WTC11 (cell line): ENCODE measurements at regions not wholly inside any gene's neighbourhood (a gene's known extent, or its start where the extent isn't known, plus 50 kb on each side); places are given as distances from the start of the nearest gene placed in this dataset.

ENCODE experiments used
- ELF4 ChIP-seq: sonication (generic); formaldehyde crosslinking; IDR thresholded peaks from 2 replicates; pipeline ENCODE4 v1.8.1; 2022; ENCODE audit warnings: low read depth, mild to moderate bottlenecking, moderate library complexity, missing genetic modification reagents
- MXD4 ChIP-seq: fragments of 250-450 bp; sonication (Bioruptor Pico); IDR thresholded peaks from 2 replicates; pipeline ENCODE4 v1.8.0; 2021; ENCODE audit warnings: mild to moderate bottlenecking, moderate library complexity, borderline replicate concordance
- SP1 ChIP-seq: sonication (generic); formaldehyde crosslinking; conservative IDR thresholded peaks from 2 replicates; pipeline ENCODE4 v1.8.1; 2022; ENCODE audit warnings: missing genetic modification reagents
- TF ChIP-seq, protein P1 (sequence below): fragments of 200-600 bp; IDR thresholded peaks from 2 replicates; pipeline ENCODE4 v1.8.0; 2022; ENCODE audit warnings: antibody characterized with exemption

DNA sequence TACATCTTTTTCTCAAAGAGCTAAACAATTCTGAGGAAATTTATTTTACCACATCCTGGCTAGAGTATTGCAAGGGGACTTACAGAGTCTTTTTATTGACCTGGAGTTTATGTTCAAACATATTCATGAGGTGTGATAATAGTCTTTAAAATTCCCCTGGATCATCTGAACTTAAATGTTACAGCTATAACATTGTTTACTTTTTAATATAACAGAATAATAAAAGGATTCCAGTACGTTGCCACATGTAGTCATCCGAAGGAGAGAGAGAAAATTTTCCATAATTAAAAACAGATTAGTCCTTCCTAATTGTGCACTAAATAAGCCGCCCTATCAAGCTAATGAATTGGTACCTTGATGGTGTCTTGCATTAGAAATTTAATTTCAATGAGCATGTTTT, 765.4 kb upstream of the MAP3K7 start:
- no peak for TF ChIP-seq SP1 (CRISPR knock-in tag)
- TF ChIP-seq, protein P1, sequence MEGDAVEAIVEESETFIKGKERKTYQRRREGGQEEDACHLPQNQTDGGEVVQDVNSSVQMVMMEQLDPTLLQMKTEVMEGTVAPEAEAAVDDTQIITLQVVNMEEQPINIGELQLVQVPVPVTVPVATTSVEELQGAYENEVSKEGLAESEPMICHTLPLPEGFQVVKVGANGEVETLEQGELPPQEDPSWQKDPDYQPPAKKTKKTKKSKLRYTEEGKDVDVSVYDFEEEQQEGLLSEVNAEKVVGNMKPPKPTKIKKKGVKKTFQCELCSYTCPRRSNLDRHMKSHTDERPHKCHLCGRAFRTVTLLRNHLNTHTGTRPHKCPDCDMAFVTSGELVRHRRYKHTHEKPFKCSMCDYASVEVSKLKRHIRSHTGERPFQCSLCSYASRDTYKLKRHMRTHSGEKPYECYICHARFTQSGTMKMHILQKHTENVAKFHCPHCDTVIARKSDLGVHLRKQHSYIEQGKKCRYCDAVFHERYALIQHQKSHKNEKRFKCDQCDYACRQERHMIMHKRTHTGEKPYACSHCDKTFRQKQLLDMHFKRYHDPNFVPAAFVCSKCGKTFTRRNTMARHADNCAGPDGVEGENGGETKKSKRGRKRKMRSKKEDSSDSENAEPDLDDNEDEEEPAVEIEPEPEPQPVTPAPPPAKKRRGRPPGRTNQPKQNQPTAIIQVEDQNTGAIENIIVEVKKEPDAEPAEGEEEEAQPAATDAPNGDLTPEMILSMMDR = no peak
- no peak for TF ChIP-seq MXD4 (CRISPR knock-in tag)
- TF ChIP-seq ELF4 (CRISPR knock-in tag) = no peak
